BE2C (cell line): ENCODE measurements at regions not wholly inside any gene's neighbourhood (a gene's known extent, or its start where the extent isn't known, plus 50 kb on each side); places are given as distances from the start of the nearest gene placed in this dataset.

Experiments
- DNase-seq: peaks from one replicate; pipeline ENCODE4 v3.0.0-alpha.2; 2020
- H3K27me3 ChIP-seq: fragments of 250-450 bp; sonication (Bioruptor Pico); 2 replicates; pipeline ENCODE4 v1.5.1; 2020; ENCODE audit warnings: mild to moderate bottlenecking
- H3K36me3 ChIP-seq: fragments of 250-450 bp; sonication (Bioruptor Pico); 2 replicates; pipeline ENCODE4 v1.5.1; 2020; ENCODE audit warnings: mild to moderate bottlenecking
- H3K4me1 ChIP-seq: fragments of 250-450 bp; sonication (Bioruptor Pico); 2 replicates; pipeline ENCODE4 v1.5.1; 2020
- H3K4me3 ChIP-seq: 2 replicates; pipeline ENCODE4 v1.5.1; 2011; ENCODE audit warnings: low read depth, low read length
- H3K9me3 ChIP-seq: fragments of 250-450 bp; sonication (Bioruptor Pico); 2 replicates; pipeline ENCODE4 v1.5.1; 2020
- CTCF ChIP-seq: IDR thresholded peaks from 2 replicates; pipeline ENCODE4 v1.5.1; 2012; ENCODE audit warnings: mild to moderate bottlenecking, low read depth, low read length

- Histone ChIP-seq H3K27me3 (peaks cover 3% of the 10 kb centered on the region; the same call in 1 of the 2 replicates), H3K9me3 (no peaks in the 10 kb centered on the region), H3K36me3 (no peaks in the 10 kb centered on the region), H3K4me3 (no peak overlapping the region), H3K4me1 (no peaks in the 10 kb centered on the region)
- no peak for TF ChIP-seq CTCF
- no peak for DNase-seq
Observed at GRCh38 chr10:117720931-117721835, 178.6 kb downstream of the EMX2 start.

GRCh38 chr10:117721873-117722272 lies 179.3 kb downstream of the EMX2 start:
- no peak for TF ChIP-seq CTCF

GRCh38 chr10:117723343-117723742 lies 180.8 kb downstream of the EMX2 start:
- no peak for TF ChIP-seq CTCF
- no peaks in the 10 kb centered on the region for H3K9me3 ChIP-seq

More at GRCh38 chr10:117721873-117722272, 179.3 kb downstream of the EMX2 start:
- peaks cover 3% of the 10 kb centered on the region; the same call in 1 of the 2 replicates for H3K27me3 ChIP-seq
- H3K9me3 ChIP-seq = no peaks in the 10 kb centered on the region
- H3K36me3 ChIP-seq = no peaks in the 10 kb centered on the region
- no peak for DNase-seq
- no peak overlapping the region for H3K4me3 ChIP-seq
- H3K4me1 ChIP-seq = no peaks in the 10 kb centered on the region

GRCh38 chr10:117725993-117726392 lies 183.4 kb downstream of the EMX2 start:
- Histone ChIP-seq H3K27me3 (peaks cover 11% of the 10 kb centered on the region), H3K4me3 (no peak overlapping the region), H3K9me3 (no peaks in the 10 kb centered on the region), H3K36me3 (no peaks in the 10 kb centered on the region), H3K4me1 (no peaks in the 10 kb centered on the region)
- no peak for DNase-seq
- TF ChIP-seq CTCF = no peak

More at GRCh38 chr10:117723343-117723742, 180.8 kb downstream of the EMX2 start:
- Histone ChIP-seq H3K36me3 (no peaks in the 10 kb centered on the region), H3K27me3 (peaks cover 3% of the 10 kb centered on the region; the same call in 1 of the 2 replicates), H3K4me3 (no peak overlapping the region), H3K4me1 (no peaks in the 10 kb centered on the region)
- DNase-seq = no peak

- H3K27me3 ChIP-seq = peaks cover 19% of the 10 kb centered on the region
- H3K4me3 ChIP-seq = no peak overlapping the region
- DNase-seq = no peak
- no peaks in the 10 kb centered on the region for H3K36me3 ChIP-seq
- no peak for TF ChIP-seq CTCF
- H3K4me1 ChIP-seq = no peaks in the 10 kb centered on the region
- H3K9me3 ChIP-seq = no peaks in the 10 kb centered on the region
Observed at GRCh38 chr10:117726596-117727295, 184.2 kb downstream of the EMX2 start.

- Histone ChIP-seq H3K9me3 (no peaks in the 10 kb centered on the region), H3K4me1 (no peaks in the 10 kb centered on the region), H3K27me3 (peaks cover 26% of the 10 kb centered on the region), H3K36me3 (no peaks in the 10 kb centered on the region), H3K4me3 (no peak overlapping the region)
- no peak for TF ChIP-seq CTCF
- no peak for DNase-seq
Observed at GRCh38 chr10:117727421-117727820, 184.9 kb downstream of the EMX2 start.
